Calu3 (cell line): ENCODE measurements at regions not wholly inside any gene's neighbourhood (a gene's known extent, or its start where the extent isn't known, plus 50 kb on each side); places are given as distances from the start of the nearest gene placed in this dataset.

Experiments used
- BruUV-seq: library from RNA; stranded (reverse); fragments of 400-500 nt; replicated peaks from 2 replicates; lab custom pipeline; 2021; lab: Mats Ljungman, UMichigan
- CTCF ChIA-PET: fragments of 300-600 bp; sonication (Branson Sonifier 250); formaldehyde crosslinking; loops from one replicate; lab custom pipeline; 2022; ENCODE audit warnings: antibody characterized with exemption; lab: Charles Lee
- DNase-seq: peaks from one replicate; pipeline ENCODE4 v3.0.0; 2022
- H3K27ac Mint-ChIP-seq: one replicate; pipeline ENCODE4 v1.8.0; 2022; ENCODE audit warnings: mixed read lengths; ENCODE audit not compliant: unreplicated experiment
- H3K27me3 Mint-ChIP-seq: one replicate; pipeline ENCODE4 v1.8.0; 2022; ENCODE audit warnings: mixed read lengths; ENCODE audit not compliant: unreplicated experiment
- H3K36me3 Mint-ChIP-seq: one replicate; pipeline ENCODE4 v1.8.0; 2022; ENCODE audit warnings: mild to moderate bottlenecking, moderate library complexity, mixed read lengths; ENCODE audit not compliant: insufficient read depth, unreplicated experiment
- H3K4me1 Mint-ChIP-seq: one replicate; pipeline ENCODE4 v1.8.0; 2022; ENCODE audit warnings: mild to moderate bottlenecking, low read depth, mixed read lengths; ENCODE audit not compliant: unreplicated experiment
- H3K4me3 Mint-ChIP-seq: one replicate; pipeline ENCODE4 v1.8.0; 2022; ENCODE audit warnings: mild to moderate bottlenecking, low read depth, moderate library complexity, mixed read lengths; ENCODE audit not compliant: unreplicated experiment
- H3K9me3 Mint-ChIP-seq: one replicate; pipeline ENCODE4 v1.8.0; 2022; ENCODE audit warnings: low read depth, mixed read lengths; ENCODE audit not compliant: unreplicated experiment
- CTCF ChIP-seq: fragments of 200-600 bp; IDR thresholded peaks from one replicate; pipeline ENCODE4 v1.8.0; 2022; ENCODE audit warnings: antibody characterized with exemption; ENCODE audit not compliant: unreplicated experiment
- intact Hi-C: fragments of 100-400 bp; cut with micrococcal nuclease; formaldehyde crosslinking; loops from one replicate; pipeline ENCODE4 v1.10.0; 2022; ENCODE audit not compliant: unreplicated experiment

- CTCF ChIA-PET: no interaction called here
- H3K36me3 Mint-ChIP-seq: no peaks in the 10 kb centered on the region
- no peaks in the 10 kb centered on the region for H3K27me3 Mint-ChIP-seq
- H3K27ac Mint-ChIP-seq: no peak overlapping the region
- H3K4me3 Mint-ChIP-seq: no peak overlapping the region
- H3K9me3 Mint-ChIP-seq: peaks cover 16% of the 10 kb centered on the region
- DNase-seq: no peak
- intact Hi-C loops: no loop called here
- no peaks in the 10 kb centered on the region for H3K4me1 Mint-ChIP-seq
- no TSS peak for BruUV-seq
- no peak for TF ChIP-seq CTCF
Observed at GRCh38 chr7:68682910-68683309, 915.4 kb upstream of the AUTS2 start.

GRCh38 chr7:68684246-68684839, 913.9 kb upstream of the AUTS2 start:
- Mint-ChIP-seq H3K9me3 (peaks cover 12% of the 10 kb centered on the region), H3K27ac (no peak overlapping the region), H3K36me3 (no peaks in the 10 kb centered on the region), H3K27me3 (no peaks in the 10 kb centered on the region), H3K4me1 (no peaks in the 10 kb centered on the region), H3K4me3 (no peak overlapping the region)
- CTCF ChIA-PET: no interaction called here
- no TSS peak for BruUV-seq
- no peak for DNase-seq
- intact Hi-C loops: no loop called here
- no peak for TF ChIP-seq CTCF

- no peak for DNase-seq
- intact Hi-C loops: no loop called here
- Mint-ChIP-seq H3K4me1 (no peaks in the 10 kb centered on the region), H3K36me3 (no peaks in the 10 kb centered on the region), H3K27me3 (no peaks in the 10 kb centered on the region), H3K27ac (no peak overlapping the region), H3K4me3 (no peak overlapping the region), H3K9me3 (peaks cover 9% of the 10 kb centered on the region)
- BruUV-seq: no TSS peak
- TF ChIP-seq CTCF: no peak
- CTCF ChIA-PET: no interaction called here
Observed at GRCh38 chr7:68684996-68685395, 913.3 kb upstream of the AUTS2 start.

- intact Hi-C loops: no loop called here
- H3K36me3 Mint-ChIP-seq: no peaks in the 10 kb centered on the region
- no peak for DNase-seq
- no peak for TF ChIP-seq CTCF
- H3K27me3 Mint-ChIP-seq: no peaks in the 10 kb centered on the region
- no peak overlapping the region for H3K27ac Mint-ChIP-seq
- CTCF ChIA-PET: no interaction called here
- H3K9me3 Mint-ChIP-seq: peaks cover 14% of the 10 kb centered on the region
- no TSS peak for BruUV-seq
- H3K4me1 Mint-ChIP-seq: no peaks in the 10 kb centered on the region
- H3K4me3 Mint-ChIP-seq: no peak overlapping the region
Observed at GRCh38 chr7:68688416-68689086, 909.7 kb upstream of the AUTS2 start.
